ENCODE measurements at regions not wholly inside any gene's neighbourhood (a gene's known extent, or its start where the extent isn't known, plus 50 kb on each side); places are given as distances from the start of the nearest gene placed in this dataset.
A peak's percentile ranks its signal among the peaks of the same experiment; 100 is the strongest.

DNA sequence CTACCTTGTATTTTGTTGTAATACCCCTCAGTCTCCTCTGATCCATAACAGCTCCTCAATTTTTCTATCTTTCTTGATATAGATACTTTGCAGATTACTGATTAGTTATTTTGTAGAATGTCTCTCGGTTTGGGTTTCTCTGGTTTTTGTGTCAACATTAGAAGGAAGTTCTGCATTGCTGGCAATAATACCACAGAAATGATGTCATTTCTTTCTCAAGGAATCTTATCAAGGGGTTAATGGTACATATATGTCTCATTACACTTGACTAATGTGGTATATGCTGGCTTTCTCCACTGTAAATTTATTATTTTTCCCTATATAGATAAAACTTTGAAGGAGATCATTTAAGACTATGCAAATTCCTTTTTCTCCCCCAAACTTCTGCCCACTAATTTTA is 183.6 kb upstream of the DKK2 start:
- H3K4me3 ChIP-seq (ENCODE audit: low read depth, low read length), result no peak overlapping the region
- H3K9me3 ChIP-seq, result no peaks in the 10 kb centered on the region
- no peaks in the 10 kb centered on the region for H3K27me3 ChIP-seq
- no peak for DNase-seq
- TF ChIP-seq, protein P1, sequence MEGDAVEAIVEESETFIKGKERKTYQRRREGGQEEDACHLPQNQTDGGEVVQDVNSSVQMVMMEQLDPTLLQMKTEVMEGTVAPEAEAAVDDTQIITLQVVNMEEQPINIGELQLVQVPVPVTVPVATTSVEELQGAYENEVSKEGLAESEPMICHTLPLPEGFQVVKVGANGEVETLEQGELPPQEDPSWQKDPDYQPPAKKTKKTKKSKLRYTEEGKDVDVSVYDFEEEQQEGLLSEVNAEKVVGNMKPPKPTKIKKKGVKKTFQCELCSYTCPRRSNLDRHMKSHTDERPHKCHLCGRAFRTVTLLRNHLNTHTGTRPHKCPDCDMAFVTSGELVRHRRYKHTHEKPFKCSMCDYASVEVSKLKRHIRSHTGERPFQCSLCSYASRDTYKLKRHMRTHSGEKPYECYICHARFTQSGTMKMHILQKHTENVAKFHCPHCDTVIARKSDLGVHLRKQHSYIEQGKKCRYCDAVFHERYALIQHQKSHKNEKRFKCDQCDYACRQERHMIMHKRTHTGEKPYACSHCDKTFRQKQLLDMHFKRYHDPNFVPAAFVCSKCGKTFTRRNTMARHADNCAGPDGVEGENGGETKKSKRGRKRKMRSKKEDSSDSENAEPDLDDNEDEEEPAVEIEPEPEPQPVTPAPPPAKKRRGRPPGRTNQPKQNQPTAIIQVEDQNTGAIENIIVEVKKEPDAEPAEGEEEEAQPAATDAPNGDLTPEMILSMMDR (IDR thresholded peaks at IDR 0.05; ENCODE audit: low read depth, low read length), result no peak
- no peaks in the 10 kb centered on the region for H3K4me1 ChIP-seq
- H3K36me3 ChIP-seq, result no peaks in the 10 kb centered on the region

DNA sequence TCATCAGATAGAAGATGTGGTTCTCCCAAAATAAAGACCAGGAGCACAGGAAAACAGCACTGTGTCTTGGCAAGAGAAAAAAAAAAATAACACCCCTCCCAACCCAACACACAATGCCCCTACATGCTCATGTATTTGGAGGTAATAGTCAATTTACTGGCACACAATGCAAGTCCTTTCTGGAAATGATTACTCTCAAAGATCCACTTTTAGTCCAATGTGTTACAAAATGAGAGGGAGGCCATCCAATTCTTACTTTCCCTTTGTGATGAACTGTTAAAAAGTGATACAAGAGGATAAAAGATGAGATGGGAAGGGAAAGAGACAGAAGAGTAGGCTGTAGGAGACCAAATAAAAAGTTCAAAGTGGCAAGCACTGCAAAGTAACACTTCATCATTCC is 180.3 kb upstream of the DKK2 start:
- TF ChIP-seq, protein P1 (IDR thresholded peaks at IDR 0.05; ENCODE audit: low read depth, low read length), result no peak
- Histone ChIP-seq H3K27me3 (no peaks in the 10 kb centered on the region), H3K4me1 (peaks cover 10% of the 10 kb centered on the region), H3K36me3 (no peaks in the 10 kb centered on the region), H3K9me3 (no peaks in the 10 kb centered on the region), H3K4me3 (ENCODE audit: low read depth, low read length) (no peak overlapping the region)
- no peak for DNase-seq

DNA sequence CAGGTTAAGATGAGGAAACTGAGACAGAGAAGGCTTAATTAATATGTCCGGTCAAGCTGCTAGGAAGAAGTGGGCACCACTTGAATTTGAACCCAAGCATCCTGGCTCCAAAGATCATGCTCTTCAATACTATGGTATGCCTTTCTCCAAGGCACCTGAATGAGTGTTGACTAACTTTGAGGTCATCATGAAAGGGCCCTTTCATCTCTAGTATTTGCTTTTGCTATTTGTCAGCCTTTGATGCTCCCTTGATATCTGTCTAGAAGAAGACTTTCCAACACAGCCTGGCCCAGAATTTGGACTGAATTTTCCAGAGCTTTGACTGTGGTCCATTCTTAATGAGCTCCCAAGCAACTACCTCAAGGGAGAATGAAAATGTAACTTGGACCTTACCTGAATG is 179.1 kb upstream of the DKK2 start:
- no peak overlapping the region for H3K4me3 ChIP-seq (ENCODE audit: low read depth, low read length)
- no peaks in the 10 kb centered on the region for H3K27me3 ChIP-seq
- H3K9me3 ChIP-seq, result no peaks in the 10 kb centered on the region
- H3K36me3 ChIP-seq, result no peaks in the 10 kb centered on the region
- H3K4me1 ChIP-seq, result peaks cover 10% of the 10 kb centered on the region
- no peak for DNase-seq
- TF ChIP-seq, protein P1 (IDR thresholded peaks at IDR 0.05; ENCODE audit: low read depth, low read length), result no peak

DNA sequence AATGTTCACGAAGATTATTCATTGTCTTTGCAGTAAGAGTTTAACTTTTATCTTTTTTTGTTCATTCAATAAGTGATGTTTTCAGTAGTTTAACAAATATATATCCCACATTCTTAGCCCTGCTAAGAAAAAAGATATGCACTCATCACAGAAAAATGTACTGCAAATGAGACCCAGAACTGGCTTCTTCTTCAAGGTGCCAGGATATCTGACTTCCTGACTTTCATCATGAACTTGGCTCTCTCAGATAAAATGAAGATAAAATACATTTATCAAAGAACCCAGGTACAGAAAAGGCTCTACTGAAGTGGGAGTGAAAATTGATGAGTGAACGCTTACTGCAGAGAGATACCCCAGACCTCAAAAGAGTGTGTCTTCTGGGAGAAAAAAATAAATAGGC is 177.8 kb upstream of the DKK2 start:
- peaks cover 10% of the 10 kb centered on the region for H3K4me1 ChIP-seq
- no peaks in the 10 kb centered on the region for H3K36me3 ChIP-seq
- no peaks in the 10 kb centered on the region for H3K9me3 ChIP-seq
- DNase-seq, result no peak
- H3K27me3 ChIP-seq, result no peaks in the 10 kb centered on the region
- H3K4me3 ChIP-seq (ENCODE audit: low read depth, low read length), result no peak overlapping the region
- TF ChIP-seq, protein P1 (IDR thresholded peaks at IDR 0.05; ENCODE audit: low read depth, low read length), result no peak

DNA sequence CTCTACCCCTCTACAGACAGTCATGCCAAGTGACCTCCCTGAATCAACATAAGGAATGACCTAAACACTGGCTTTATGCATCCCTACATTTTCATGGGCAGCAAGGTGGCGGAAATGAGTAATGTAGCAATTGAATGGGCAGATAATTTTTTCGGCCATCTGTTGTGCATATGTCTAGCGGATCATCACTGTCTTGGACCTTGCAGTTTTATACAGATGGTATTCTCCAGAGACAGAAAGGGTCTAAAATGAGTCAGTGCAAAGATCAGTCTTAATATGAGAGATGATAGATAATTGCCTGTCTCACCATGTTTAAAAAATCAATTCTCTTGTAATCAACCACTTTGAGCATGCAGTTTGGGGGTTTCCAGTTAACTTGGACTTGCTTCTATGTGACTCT is 177.3 kb upstream of the DKK2 start:
- H3K4me1 ChIP-seq, result peaks cover 10% of the 10 kb centered on the region
- no peaks in the 10 kb centered on the region for H3K36me3 ChIP-seq
- peak; percentile 25 for DNase-seq
- TF ChIP-seq, protein P1 (IDR thresholded peaks at IDR 0.05; ENCODE audit: low read depth, low read length), result no peak
- H3K27me3 ChIP-seq, result no peaks in the 10 kb centered on the region
- no peaks in the 10 kb centered on the region for H3K9me3 ChIP-seq
- no peak overlapping the region for H3K4me3 ChIP-seq (ENCODE audit: low read depth, low read length)

DNA sequence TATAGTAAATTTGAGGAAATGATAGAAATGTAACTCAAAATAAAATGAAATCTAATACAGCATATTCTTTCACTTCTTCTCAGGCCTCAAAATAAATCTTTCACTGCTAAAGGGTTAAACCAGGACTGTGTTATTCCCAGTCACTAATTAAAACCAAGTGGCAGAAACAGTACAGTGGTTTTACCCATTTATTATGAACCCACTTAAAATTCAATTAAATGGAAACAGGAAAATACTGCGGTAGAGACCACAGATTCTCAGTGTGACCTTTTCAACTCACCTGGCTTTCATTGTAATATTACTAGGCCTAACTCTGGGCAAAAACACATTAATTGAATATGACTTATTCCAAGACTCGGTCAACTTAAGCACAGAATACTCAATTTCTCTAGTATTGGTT is 176.5 kb upstream of the DKK2 start:
- Histone ChIP-seq H3K4me3 (ENCODE audit: low read depth, low read length) (no peak overlapping the region), H3K27me3 (no peaks in the 10 kb centered on the region), H3K36me3 (no peaks in the 10 kb centered on the region), H3K9me3 (no peaks in the 10 kb centered on the region), H3K4me1 (peaks cover 10% of the 10 kb centered on the region)
- TF ChIP-seq, protein P1 (IDR thresholded peaks at IDR 0.05; ENCODE audit: low read depth, low read length), result no peak
- DNase-seq, result no peak

All from BE2C (cell line).